Adrenal gland (tissue), 9 donors: ENCODE measurements at regions not wholly inside any gene's neighbourhood (a gene's known extent, or its start where the extent isn't known, plus 50 kb on each side); places are given as distances from the start of the nearest gene placed in this dataset.

Experiments used
- DNase-seq, 7 donors: peaks; one replicate each; pipeline ENCODE4 v3.0.0-alpha.2; 2019 to 2020
- H3K27ac ChIP-seq, 5 donors: fragments of 200-600 bp; sonication (generic) in 4 of 5; 1 replicate in 3 of 5; 2 replicates in 2 of 5; pipeline versions ENCODE4 v1.5.1 to v1.8.0; 2016 to 2020; ENCODE audit warnings: mild to moderate bottlenecking in 1 of 5
- H3K27me3 ChIP-seq: fragments of 200-600 bp; 2 replicates; pipeline ENCODE4 v1.8.0; 2021
- H3K36me3 ChIP-seq, 2 donors: fragments of 200-600 bp; replicated peaks in 1 of 2; 1 replicate in 1 of 2; 2 replicates in 1 of 2; pipeline versions ENCODE4 v1.5.1 to v1.8.0; 2018 to 2022
- H3K4me1 ChIP-seq, 2 donors: fragments of 200-600 bp; replicated peaks in 1 of 2; 1 replicate in 1 of 2; 2 replicates in 1 of 2; pipeline versions ENCODE4 v1.5.1 to v1.8.0; 2018 to 2021
- H3K4me3 ChIP-seq, 4 donors: fragments of 200-600 bp; sonication (generic) in 3 of 4; one replicate each; pipeline ENCODE4 v1.5.1; 2016 to 2018
- H3K9me3 ChIP-seq, 3 donors: fragments of 200-600 bp; sonication (generic) in 1 of 3; replicated peaks in 1 of 3; 1 replicate in 2 of 3; 2 replicates in 1 of 3; pipeline versions ENCODE4 v1.5.1 to v1.8.0; 2016 to 2021
- POLR2A ChIP-seq, 2 donors: fragments of 450-650 bp; IDR thresholded peaks; one replicate each; pipeline ENCODE4 v1.6.1; 2017; ENCODE audit warnings: antibody characterized with exemption in 2 of 2, mild to moderate bottlenecking in 2 of 2, moderate library complexity in 1 of 2
- WGBS, 4 donors: extraction: QIAGEN DNeasy Blood & Tissue Kit in 2 of 4; methylation state at CpG; one replicate each; pipeline versions ENCODE4 v1.1.5 to v1.1.7; 2013 to 2017; 5-methylcytosine and 5-hydroxymethylcytosine counted together
- intact Hi-C, 2 donors: fragments of 100-400 bp; cut with DNase I; formaldehyde crosslinking; loops; one replicate each; pipeline versions ENCODE4 v1.14.1 to v1.15.0; 2022 to 2023
- TF ChIP-seq, protein P1 (sequence below), 6 experiments: fragments of 450-650 bp in 4 of 6; fragments of 200-600 bp in 2 of 6; sonication (generic) in 1 of 6; IDR thresholded peaks; 1 replicate in 5 of 6; 2 replicates in 1 of 6; pipeline versions ENCODE4 v1.5.1 to v1.8.0; 2016 to 2021; ENCODE audit warnings: antibody characterized with exemption in 6 of 6, mild to moderate bottlenecking in 2 of 6, moderate library complexity in 1 of 6
- donor health status: healthy with polysubstance abuse.
- donor health status: Bipolar disorder and iron deficiency.
- donor health status: DM: yes; HTN: yes; CAD: no.
- donor health status: DM: no; HTN: no; CAD: no.
- donor health status: DM: no; HTN: no; CAD: no.

DNA sequence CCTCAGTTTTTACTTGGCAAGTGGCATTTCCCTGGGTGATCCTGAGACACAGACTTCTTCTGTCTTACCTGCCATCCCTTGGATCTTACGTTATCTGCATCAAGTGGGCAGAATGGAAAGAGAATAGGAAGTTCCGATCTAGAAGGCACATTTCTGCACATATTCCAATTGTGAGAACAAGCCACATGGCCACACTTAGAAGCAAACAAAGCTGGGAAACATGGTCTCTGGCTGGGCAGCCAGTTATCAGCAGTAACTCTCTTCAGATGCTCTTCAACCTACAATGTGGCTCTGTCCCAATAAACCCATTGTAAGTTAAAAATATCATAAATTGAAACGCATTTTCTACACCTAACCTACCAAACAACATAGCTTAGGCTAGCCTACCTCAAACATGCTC is 67.3 kb upstream of the CCN6 start:
- H3K4me3 ChIP-seq, result no peak overlapping the region
- no peaks in the 10 kb centered on the region for H3K9me3 ChIP-seq
- H3K36me3 ChIP-seq, result no peaks in the 10 kb centered on the region
- intact Hi-C loops, result no loop called here
- TF ChIP-seq, protein P1, sequence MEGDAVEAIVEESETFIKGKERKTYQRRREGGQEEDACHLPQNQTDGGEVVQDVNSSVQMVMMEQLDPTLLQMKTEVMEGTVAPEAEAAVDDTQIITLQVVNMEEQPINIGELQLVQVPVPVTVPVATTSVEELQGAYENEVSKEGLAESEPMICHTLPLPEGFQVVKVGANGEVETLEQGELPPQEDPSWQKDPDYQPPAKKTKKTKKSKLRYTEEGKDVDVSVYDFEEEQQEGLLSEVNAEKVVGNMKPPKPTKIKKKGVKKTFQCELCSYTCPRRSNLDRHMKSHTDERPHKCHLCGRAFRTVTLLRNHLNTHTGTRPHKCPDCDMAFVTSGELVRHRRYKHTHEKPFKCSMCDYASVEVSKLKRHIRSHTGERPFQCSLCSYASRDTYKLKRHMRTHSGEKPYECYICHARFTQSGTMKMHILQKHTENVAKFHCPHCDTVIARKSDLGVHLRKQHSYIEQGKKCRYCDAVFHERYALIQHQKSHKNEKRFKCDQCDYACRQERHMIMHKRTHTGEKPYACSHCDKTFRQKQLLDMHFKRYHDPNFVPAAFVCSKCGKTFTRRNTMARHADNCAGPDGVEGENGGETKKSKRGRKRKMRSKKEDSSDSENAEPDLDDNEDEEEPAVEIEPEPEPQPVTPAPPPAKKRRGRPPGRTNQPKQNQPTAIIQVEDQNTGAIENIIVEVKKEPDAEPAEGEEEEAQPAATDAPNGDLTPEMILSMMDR (IDR thresholded peaks at IDR 0.05), result no peak
- no peak for TF ChIP-seq POLR2A (IDR thresholded peaks at IDR 0.05)
- WGBS, 4 donors, result 87 to 94% (median 90%) methylated on average over 3 of the region's 3 CpGs
- H3K27ac ChIP-seq, result no peak overlapping the region
- H3K27me3 ChIP-seq, result no peaks in the 10 kb centered on the region
- H3K4me1 ChIP-seq, result no peaks in the 10 kb centered on the region
- DNase-seq, result no peak

DNA sequence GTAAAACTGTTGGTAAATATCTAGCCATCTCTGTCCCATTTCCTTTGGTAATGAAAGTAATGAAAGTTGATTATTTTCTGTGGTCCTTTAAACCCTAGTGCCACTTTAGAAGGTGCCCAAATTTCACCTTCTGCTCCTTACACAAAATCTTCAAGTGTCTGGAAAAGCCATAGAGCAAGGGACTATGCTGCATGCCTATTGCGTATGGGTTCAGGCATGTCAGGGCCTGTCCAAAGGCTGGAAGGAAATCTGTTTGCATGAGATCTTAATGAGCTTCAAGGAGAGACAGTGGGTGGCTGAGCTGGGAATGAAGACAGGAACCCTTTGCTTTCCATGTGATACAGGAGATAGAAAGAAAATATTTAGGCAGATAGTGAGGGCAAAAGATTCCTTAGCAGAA is 66.6 kb upstream of the CCN6 start:
- 84 to 100% (median 92%) methylated on average over 1 of the region's 1 CpG for WGBS, 4 donors
- no peak for DNase-seq
- H3K4me3 ChIP-seq, result no peak overlapping the region
- no peaks in the 10 kb centered on the region for H3K4me1 ChIP-seq
- H3K27me3 ChIP-seq, result no peaks in the 10 kb centered on the region
- no peak overlapping the region for H3K27ac ChIP-seq
- intact Hi-C loops, result no loop called here
- no peaks in the 10 kb centered on the region for H3K9me3 ChIP-seq
- TF ChIP-seq, protein P1 (IDR thresholded peaks at IDR 0.05), result no peak
- TF ChIP-seq POLR2A (IDR thresholded peaks at IDR 0.05), result no peak
- no peaks in the 10 kb centered on the region for H3K36me3 ChIP-seq

DNA sequence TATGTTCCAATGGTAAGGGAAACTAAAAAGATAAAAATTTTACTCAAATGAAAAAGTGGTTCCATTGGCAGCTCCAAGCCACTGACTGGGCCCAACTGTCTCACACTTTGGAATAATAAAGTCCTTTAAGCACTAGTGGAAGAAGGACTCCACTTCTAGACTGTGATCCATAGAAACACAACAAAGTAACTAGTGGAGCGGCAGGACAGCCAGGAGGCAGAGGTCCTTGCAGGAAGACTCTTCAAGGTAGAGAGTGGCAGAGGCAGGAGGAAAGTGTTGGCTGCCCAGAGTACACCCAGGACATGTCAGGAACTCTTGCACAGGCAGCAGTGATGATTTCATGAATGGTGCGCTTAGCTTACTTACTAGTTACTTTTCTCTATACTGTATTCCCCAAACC is 65.0 kb upstream of the CCN6 start:
- DNase-seq, result no peak
- 50 to 98% (median 91%) methylated on average over 2 of the region's 2 CpGs for WGBS, 4 donors
- no peaks in the 10 kb centered on the region for H3K9me3 ChIP-seq
- no peaks in the 10 kb centered on the region for H3K36me3 ChIP-seq
- no peaks in the 10 kb centered on the region for H3K4me1 ChIP-seq
- no peaks in the 10 kb centered on the region for H3K27me3 ChIP-seq
- H3K27ac ChIP-seq, result no peak overlapping the region
- TF ChIP-seq POLR2A (IDR thresholded peaks at IDR 0.05), result no peak
- TF ChIP-seq, protein P1 (IDR thresholded peaks at IDR 0.05), result no peak
- intact Hi-C loops, result no loop called here
- no peak overlapping the region for H3K4me3 ChIP-seq

DNA sequence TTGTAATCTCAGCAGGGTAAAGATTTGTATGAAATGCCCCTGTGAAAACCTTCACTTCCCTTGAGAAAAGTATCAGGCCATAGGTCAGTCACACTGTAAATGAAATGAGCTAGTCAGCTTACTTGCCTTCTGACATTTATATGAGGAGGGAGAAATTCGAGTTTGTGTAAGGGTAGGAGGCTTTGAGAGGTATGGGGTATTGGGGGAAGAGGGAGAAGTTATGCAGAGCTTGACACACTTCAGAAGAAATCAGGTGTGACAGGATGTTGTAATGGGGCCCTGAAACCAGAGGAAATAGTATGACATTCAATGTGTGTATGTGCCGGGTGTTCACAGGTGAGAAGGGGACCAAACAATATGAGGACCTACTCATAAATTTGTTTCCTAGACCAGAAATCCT is 64.2 kb upstream of the CCN6 start:
- H3K4me3 ChIP-seq, result no peak overlapping the region
- H3K27ac ChIP-seq, result no peak overlapping the region
- H3K9me3 ChIP-seq, result no peaks in the 10 kb centered on the region
- no peak for DNase-seq
- no peaks in the 10 kb centered on the region for H3K27me3 ChIP-seq
- H3K36me3 ChIP-seq, result no peaks in the 10 kb centered on the region
- no peaks in the 10 kb centered on the region for H3K4me1 ChIP-seq
- no peak for TF ChIP-seq POLR2A (IDR thresholded peaks at IDR 0.05)
- TF ChIP-seq, protein P1 (IDR thresholded peaks at IDR 0.05), result no peak
- WGBS, 4 donors, result 66 to 75% (median 72%) methylated on average over 2 of the region's 2 CpGs
- intact Hi-C loops, result no loop called here
